Stimulated activated CD4-positive, alpha-beta T cell treated with anti-CD3 and anti-CD28 coated beads, Interleukin-12 subunit alpha, Interleukin-12 subunit beta, amount 100 ng/mL, for 4 hours (primary cell): ENCODE measurements at regions not wholly inside any gene's neighbourhood (a gene's known extent, or its start where the extent isn't known, plus 50 kb on each side); places are given as distances from the start of the nearest gene placed in this dataset.
"Not testable (repeated sequence)": the region's sequence is repeated elsewhere in the genome, so short reads cannot be mapped to it uniquely, and the experiment has no call there.

ENCODE experiments used
- DNase-seq: peaks from one replicate; pipeline ENCODE4 v3.0.0-alpha.2; 2020

DNA sequence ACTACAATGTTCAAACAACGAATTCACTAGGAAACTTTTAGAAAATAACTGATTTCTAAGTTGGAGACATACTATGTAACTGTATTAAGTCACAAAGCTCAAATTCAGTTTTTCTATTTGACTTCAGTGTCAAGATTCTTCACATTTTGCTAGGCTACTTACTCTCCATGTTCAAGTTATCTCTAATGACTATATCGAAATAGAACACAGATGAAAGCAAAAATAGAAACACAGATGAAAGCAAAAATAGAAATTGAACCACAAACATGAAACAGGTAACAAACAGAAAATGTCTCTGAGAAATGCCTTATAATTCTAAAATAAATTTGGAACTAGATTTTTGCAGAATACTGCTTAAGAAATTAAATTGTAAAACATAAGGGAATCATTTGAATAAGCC, 113.5 kb downstream of the SPDYE17 start:
- not testable (repeated sequence) for DNase-seq

DNA sequence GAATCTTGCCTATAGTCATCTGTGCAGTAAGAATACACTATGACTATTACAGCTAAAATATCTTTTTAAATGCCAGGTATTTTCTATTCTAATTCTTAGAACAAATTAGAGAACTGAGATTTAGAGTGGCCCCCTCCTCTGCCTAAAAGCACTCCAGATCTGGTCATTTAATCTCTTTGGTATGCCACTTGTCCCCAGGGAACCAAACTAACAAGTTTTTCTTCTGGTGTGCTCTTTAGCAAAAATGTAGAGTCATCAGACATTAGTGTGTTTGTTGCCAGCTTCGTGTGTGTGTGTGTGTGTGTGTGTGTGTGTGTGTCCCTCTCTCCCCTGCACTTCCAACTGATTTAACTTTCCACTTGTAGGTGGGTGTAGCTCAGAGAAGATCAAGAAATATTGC, 117.8 kb downstream of the SPDYE17 start:
- DNase-seq = not testable (repeated sequence)

DNA sequence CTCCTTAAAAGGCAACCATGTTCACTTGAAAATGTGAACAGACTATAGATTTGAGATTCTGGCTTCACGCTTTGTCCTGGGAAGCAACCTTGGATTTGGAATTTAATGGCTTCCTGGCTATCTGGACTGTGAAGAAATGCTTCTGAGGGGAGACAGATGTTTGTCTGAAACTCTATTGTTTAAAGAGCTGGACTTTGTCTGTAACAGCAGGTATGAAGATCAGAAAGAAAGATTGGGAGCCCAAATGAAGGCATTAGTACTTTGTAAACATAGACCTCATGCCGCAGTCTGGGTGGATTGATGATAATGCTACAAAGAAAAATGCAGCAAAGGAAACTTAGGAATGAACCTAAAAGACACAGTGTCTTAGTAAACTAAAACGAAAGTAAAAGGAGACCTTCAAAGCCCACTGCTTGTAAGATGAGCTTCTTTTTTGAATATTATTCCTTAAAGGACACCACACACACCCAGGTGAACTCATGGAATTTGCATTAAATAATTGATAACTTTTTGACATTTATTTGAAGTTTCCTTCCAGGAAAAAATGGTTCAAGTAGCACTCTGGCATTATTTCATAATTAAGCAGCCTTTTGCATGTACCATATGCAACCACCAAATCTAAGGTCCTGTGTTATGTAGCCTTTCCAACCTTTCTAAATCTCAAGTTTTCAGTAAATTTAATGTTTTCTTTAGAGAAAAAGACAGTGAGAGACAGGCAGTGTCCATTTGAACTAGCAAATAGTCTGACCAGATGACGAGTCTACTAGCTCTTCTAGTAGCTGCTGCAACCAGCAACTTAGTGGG, 119.9 kb downstream of the SPDYE17 start:
- DNase-seq = not testable (repeated sequence)

DNA sequence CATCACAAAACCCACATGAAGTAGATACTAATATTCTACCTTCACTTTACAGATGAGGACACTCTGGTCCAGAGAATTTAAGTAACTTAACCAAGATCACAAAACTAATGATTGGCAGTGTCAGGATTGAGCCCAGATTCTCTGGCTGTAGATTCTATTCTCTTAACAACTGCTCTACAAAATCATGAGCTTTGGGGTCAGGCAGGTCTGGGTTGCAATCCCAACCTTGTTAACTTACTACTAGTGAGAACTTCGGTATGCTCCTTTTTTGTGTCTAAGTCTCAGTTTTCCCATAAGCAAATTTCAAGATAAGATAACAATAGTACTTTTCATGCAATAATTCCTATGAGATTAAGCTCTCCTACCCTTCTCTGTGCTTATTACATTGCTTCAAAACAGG, 127.5 kb downstream of the SPDYE17 start:
- not testable (repeated sequence) for DNase-seq

DNA sequence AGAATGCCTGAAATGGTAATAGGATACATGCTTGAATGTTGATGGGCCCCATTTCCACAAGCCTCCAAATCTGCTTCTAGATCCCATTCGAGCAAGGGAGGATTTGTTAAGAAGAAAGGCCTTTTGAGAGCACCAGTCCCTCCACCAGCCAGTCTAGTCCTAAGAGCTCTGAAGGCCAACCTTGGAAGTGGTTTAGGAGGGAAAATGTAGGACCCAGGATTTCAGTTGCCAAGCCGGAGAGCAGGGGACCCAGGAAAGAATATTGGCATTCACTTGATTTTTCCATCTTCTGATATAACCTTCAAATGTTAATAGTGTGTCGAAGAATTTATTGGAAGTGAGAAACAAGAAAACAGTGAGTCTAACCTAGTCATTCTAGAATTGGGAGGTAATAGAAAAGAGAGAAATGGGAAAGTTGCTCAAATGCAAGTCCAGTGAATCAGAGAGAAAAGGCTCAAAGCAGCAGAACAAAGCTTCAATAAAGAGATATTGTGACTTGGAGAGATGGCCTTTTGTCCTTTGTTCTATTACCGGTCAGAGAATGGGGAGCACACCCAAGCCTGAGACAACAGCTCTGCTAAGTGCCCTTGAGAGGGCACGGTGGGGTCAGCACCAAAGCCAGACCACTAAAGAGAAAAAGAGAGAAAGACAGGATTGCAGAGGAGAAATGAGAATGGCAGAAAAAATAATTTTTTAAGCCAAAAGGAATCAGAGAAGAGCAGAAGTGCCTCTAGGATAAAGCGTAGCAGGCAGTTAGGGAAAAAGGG, 130.0 kb downstream of the SPDYE17 start:
- not testable (repeated sequence) for DNase-seq

DNA sequence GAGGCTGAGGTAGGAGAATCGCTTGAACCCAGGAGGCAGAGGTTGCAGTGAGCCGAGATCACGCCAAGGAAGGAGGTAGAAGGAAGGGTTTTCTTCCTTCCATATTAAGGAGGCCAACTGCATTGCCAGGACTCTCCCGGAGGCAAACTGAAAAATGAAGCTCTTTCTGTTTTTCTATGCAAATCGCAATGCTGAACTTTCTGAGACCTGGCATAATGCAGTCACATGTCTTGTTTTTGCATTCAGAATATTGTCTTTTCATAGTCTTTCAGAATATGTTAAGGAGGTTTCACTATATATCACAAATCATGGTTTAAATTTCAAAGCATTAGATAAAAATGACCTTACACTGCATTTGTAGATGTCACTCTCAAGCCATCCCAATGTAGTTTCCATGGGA, 133.4 kb downstream of the SPDYE17 start:
- DNase-seq = not testable (repeated sequence)

DNA sequence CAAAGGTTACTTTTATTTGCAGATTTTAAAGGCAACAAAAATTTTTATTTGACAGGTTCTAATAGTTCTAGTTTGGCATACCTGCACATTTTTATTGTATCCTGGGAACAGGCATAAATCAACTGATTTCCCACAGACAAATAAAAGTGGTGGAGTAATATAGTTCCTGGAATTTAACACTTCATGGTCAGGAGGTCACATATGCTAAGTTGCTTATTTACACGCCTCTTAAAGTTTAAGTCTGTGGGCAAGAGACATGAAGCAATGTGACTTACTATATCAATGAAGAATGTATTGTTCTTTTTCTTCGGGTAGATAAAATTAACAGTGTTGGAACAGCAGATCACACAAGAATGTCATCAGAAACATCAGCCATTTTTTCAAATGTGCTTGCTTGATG, 135.2 kb downstream of the SPDYE17 start:
- DNase-seq = not testable (repeated sequence)

DNA sequence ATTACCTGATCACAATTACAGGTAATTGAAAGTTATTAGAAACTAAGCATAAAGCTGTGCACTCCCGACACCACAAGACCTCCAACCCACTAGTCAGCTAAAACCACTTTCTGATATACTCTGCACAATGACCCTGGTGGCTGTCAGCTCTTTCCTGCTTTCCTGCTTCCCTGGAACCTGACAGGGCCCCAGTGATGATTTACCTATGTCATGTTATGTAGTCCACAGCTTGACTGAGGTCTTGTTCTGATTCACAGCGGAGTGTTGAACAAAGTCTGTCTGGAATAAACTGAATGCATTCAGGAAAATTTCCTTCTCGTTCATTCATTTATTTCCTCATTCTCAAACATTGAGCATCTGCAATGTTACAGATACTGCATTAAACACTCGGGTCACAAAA, 136.5 kb downstream of the SPDYE17 start:
- not testable (repeated sequence) for DNase-seq

DNA sequence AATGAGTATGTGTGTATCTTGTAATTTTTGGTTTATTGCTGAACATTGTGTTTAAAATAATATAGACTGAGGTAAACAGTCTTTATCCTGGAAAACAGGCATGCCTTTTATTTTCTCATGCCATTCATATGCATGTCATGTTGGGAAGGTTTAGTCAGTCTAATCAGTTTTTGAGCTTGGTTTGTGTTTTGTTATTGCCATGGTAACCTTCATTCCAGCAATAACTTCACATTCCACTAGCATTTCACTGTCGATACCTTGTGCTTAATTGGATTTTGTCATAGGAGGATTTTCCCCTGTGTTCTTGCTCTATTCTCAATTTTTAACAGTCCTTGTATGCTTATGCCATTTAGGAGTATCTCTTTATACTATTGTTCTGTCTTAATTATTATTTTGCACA, 140.4 kb downstream of the SPDYE17 start:
- not testable (repeated sequence) for DNase-seq

DNA sequence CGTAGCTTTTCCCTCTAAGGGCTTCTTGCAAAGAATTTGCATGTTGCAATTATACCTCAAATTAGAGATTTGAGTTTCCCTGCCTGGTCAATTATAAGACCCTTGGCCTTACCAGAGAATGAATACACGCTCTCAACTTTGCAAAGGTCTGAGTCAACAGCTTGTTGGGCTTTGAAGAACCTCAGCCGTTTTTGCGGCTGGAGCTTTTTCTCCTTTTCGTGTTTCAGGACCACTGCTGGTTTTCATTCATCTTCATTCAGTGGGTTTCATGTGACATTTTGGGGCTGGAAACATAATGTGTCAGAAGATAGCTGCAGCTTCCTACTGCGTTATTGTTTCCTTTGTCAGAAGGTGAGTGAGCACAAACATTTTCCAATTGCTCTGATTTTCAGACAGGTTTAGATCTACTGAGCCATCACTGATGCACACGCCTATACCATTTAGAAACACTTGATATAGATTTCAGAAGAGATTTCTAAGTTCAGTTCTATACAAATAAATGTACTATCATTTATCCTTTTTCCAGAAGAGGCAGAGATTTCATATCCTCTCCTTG, 152.3 kb downstream of the SPDYE17 start:
- not testable (repeated sequence) for DNase-seq

DNA sequence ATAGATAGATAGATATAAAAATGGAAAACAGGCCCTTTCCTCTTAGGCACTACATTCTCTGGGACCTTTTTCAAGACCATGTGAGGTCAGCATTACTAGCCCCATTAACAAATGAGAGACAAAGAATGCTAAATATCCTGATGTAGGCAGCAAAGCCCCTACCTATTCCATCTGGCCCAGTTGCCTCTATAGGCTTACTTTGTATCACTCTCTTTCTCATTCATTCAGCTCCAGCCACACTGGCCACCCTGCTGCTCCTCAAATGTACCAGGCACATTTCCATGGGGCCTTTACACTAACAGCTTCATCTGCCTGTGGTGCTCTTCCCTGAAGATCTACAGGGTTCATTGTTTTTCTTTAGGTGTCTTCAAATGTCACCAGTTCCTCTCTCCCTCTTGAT, 156.4 kb downstream of the SPDYE17 start:
- not testable (repeated sequence) for DNase-seq

DNA sequence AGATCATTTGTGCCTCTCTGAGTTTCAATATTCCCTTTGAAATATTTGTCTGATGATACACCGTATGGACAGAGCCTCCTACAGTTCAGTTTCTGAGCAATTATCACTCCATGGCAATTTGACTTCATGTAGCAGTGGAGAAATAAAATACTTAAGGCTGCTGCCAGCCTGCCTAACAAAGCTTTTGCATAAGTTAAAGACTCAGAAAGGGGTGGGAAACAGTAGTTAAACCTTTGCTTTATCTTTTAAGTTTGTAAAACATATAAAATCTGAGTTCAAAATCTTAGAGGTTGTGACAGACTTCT, 161.7 kb downstream of the SPDYE17 start:
- DNase-seq = not testable (repeated sequence)

DNA sequence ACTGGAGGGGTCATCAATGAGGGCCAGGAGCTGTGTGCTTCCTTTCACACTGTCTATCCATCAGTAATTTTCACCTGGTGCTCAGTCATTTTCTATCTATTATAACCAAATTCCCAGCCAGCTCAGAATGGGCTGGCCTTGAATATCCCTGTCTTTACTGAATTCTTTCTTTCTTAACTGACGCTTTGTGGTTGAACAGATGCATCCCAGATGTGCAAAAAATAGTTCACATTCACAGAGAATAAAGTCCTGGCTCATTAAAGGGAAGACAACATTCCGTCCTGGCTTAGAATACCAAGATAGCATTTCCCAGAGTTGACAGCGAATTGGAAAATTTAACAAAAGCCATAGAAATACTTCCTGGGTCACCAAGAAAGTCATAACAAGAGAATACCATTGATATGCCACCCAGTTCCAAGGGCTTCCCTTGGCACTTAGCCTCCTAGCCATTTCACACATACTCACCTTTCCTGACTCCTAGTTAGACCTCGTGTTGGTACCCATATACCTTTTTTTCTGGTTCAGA, 164.7 kb downstream of the SPDYE17 start:
- DNase-seq = not testable (repeated sequence)

DNA sequence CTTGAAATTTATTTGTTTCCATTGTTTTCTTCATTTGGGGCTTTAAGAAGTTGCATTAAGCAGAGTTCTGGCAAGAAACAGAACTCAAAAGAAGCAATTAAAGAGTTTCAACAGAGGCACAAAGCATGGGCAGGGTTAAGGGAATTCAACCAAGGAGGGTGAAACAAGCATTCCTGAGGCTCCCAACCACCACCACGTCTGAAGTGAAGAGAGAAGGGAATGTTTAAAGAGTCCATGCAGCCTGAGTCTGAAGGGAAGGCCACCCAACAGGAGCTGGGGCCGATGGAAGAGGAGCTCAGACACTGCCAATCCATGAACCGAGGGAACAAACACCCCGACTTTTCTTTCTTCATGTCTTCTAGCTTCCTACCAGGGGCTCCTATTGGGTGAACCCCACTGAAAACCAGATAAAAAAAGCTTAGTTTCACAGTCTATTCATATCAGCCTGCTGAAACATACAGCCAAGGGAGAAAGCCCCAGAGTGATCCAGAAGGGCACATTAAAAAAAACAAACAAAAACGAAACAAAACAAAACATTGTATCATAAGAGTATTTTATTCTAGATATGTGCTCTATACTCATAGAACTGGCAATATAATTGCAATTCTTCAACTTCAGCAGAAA, 168.9 kb downstream of the SPDYE17 start:
- not testable (repeated sequence) for DNase-seq

DNA sequence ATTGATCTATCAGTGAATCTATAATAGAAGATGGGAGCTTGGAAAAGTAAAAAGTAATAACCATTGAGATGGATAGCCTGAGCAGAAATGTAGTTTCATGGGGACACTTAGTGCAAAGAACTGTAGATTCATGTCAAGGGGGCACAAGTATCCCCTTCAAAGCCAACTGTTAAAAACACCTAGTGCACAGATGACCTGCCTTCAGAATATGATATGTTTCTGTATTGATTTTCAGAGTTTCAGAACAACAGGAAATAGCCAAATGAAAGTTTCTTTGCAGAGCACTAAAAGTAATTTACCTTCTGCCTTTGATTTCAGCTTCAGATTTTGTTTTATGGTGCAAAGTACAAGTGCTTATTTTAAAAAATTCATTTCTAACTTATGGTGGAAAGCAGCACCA, 169.9 kb downstream of the SPDYE17 start:
- DNase-seq = not testable (repeated sequence)

DNA sequence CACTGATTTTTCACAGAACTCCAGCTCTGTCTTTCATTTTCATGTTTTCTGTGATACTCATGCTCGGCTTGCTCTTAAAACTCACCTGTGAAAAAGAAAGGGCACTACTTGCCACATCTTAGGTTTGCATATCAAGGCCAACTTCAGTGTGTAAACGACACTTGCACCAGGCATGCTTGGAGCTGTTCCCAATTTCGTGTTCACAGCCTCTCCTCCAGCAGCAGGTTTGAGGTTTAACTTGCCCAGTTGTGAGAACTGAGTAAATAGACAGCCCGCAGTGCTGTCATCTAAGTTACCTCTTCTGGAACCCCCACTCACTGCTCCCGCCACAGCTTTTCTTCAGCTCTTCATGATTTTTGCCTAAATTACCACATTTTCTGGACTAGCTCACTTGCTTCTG, 172.2 kb downstream of the SPDYE17 start:
- not testable (repeated sequence) for DNase-seq

DNA sequence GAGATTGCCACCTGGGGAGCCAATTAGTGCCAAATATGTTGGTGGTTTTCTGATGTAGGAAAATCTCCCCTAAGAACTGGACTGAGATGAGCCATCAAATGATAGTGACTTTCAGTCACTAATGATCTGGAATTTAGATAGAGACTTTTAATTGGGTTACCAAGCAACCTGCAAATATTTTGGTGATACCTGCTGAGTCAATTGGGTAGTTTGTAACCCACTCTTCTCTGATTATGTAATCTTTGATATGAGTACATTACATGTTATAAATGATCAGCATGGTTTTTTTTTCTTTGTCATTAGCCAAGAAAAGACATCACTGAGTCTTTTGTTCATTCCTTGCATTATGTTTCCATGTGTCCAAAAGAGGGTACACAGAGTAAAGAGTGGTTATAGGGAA, 177.5 kb downstream of the SPDYE17 start:
- not testable (repeated sequence) for DNase-seq

DNA sequence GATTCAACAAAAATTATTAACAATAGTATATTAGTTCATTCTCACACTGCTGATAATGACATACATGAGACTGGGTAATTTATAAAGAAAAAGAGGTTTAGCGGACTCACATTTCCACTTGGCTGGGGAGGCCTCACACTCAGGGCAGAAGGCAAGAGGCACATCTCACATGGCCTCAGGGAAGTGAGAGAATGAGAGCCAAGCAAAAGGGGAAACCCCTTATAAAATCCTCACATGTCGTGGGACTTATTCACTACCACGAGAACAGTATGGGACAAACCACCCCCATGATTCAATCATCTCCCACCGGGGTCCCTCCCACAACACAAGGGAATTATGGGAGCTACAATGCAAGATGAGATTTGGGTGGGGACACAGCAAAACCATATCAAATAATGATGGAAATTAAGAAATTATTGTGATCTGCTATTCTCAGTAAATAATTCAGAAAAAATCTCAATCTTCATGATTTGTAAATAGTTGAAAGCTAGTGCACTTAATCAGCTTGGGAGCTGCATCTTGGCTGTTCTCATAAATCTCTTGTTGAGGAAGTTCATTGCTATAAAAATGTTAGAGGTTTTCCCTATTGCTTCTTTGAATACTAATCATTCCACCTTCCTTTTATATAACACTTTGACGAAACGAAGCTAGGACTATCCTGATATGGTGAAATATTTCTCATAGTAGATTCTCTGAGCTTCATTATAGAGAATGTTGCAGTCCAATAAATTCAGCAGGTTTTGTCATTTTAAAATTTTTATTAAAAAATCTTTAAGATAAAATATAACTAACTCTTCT, 179.2 kb downstream of the SPDYE17 start:
- DNase-seq = not testable (repeated sequence)

DNA sequence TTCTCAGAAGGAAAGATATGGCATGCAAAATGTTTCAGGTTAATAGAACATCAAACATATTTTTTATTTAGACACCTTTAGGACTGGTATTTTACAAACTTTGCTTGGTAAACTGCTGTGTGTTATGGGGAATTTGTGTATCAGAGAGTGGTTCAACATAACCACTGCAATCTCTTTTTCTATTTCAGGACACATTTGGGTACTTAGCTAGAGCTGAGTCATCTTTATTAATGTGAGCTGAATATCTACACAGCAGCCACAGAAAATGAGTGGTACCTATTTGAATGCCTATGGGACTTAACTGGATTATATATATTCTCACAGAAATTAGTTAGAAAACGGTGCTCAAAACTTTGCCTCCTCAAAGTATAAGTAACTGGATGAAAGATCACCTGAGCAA, 179.8 kb downstream of the SPDYE17 start:
- not testable (repeated sequence) for DNase-seq

DNA sequence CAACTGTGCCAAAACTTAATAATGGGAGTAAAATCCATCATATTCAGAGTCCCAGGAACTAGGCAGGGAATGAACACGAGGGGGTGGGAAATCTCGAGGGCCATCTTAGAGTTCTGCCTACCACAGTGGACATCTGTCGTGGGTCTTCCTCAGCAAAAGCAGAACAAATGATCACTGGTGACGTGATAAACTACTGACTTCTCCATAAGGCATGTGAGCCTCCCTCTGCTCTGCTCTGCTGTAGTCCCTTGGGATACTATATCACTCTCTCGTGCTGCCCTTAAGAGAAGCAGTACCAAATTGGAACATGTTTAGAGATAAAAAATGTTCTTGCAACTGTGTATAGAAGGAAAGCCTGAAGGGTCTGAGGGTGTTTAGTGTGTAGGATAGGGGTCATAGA, 180.5 kb downstream of the SPDYE17 start:
- DNase-seq = not testable (repeated sequence)

DNA sequence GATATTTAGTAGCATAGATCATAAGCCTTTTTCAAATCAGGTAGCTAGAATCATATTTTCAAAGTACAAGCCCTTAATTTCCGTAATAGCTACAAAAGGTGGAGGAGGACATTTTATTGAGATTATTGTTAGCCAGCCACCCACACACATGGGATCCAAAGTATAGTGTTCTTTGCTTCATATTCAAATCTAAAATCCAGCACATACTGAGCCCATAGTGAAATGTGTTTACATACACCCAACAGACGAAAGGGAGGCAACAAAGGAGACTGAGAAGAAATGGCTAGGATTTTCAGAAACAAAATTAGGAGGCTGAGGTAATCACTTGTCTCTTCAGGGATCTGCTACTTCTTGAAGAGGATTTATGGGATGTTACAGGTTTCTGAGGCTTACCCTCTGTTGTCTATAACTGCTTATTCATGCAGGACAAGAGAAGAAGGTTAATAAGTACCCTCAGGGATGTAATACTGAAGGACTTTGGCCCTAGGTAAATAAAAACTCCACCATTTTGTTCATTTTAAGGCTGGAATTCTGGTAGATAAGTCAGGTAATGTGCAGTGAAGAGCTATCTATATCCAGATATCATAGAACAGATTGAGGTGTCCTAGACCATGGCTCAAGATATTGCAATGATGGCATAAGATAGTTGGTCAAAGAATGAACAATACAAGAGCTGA, 182.1 kb downstream of the SPDYE17 start:
- DNase-seq = not testable (repeated sequence)

DNA sequence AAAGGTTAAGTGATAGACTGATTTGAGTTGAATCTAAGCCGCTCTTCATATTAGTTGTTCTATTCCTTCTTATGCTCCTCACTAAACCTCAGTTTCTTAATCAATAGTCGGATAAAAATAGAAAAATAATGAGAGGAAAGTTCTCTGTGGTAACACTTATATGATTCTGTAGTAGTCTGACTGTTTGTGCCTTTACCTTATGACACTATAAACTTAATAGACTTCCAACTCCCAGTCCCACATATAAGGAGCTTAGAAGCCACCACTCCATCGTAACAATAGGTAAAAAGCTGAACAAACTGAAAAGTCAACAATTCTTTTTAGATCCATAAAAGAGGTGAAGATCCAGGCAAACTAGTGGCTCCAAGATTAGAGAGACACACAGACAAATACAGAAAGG, 192.3 kb downstream of the SPDYE17 start:
- DNase-seq = not testable (repeated sequence)
